Chondrocyte (in vitro differentiated cells): ENCODE measurements at regions not wholly inside any gene's neighbourhood (a gene's known extent, or its start where the extent isn't known, plus 50 kb on each side); places are given as distances from the start of the nearest gene placed in this dataset.

ENCODE experiments used
- DNase-seq: peaks from one replicate; pipeline ENCODE4 v3.0.0; 2021; ENCODE audit warnings: mixed read lengths, low spot score
- H3K27ac Mint-ChIP-seq: one replicate; pipeline ENCODE4 v1.8.0; 2021; ENCODE audit warnings: mild to moderate bottlenecking, moderate library complexity, mixed read lengths; ENCODE audit not compliant: unreplicated experiment
- H3K27me3 Mint-ChIP-seq: 2 replicates; pipeline ENCODE4 v1.8.0; 2021; ENCODE audit warnings: low read depth, mixed read lengths
- H3K36me3 Mint-ChIP-seq: 2 replicates; pipeline ENCODE4 v1.8.0; 2021; ENCODE audit warnings: low read depth, mixed read lengths
- H3K4me1 Mint-ChIP-seq: 2 replicates; pipeline ENCODE4 v1.8.0; 2021; ENCODE audit warnings: low read depth, mild to moderate bottlenecking, mixed read lengths
- H3K4me3 Mint-ChIP-seq: one replicate; pipeline ENCODE4 v1.8.0; 2021; ENCODE audit warnings: mild to moderate bottlenecking, moderate library complexity, mixed read lengths; ENCODE audit not compliant: unreplicated experiment
- H3K9me3 Mint-ChIP-seq: 2 replicates; pipeline ENCODE4 v1.8.0; 2021; ENCODE audit warnings: low read depth, mixed read lengths
- TF ChIP-seq, protein P1 (sequence below): fragments of 200-600 bp; sonication (generic); IDR thresholded peaks from 2 replicates; pipeline ENCODE4 v1.5.0; 2021; ENCODE audit warnings: antibody characterized with exemption, mild to moderate bottlenecking, moderate library complexity

DNA sequence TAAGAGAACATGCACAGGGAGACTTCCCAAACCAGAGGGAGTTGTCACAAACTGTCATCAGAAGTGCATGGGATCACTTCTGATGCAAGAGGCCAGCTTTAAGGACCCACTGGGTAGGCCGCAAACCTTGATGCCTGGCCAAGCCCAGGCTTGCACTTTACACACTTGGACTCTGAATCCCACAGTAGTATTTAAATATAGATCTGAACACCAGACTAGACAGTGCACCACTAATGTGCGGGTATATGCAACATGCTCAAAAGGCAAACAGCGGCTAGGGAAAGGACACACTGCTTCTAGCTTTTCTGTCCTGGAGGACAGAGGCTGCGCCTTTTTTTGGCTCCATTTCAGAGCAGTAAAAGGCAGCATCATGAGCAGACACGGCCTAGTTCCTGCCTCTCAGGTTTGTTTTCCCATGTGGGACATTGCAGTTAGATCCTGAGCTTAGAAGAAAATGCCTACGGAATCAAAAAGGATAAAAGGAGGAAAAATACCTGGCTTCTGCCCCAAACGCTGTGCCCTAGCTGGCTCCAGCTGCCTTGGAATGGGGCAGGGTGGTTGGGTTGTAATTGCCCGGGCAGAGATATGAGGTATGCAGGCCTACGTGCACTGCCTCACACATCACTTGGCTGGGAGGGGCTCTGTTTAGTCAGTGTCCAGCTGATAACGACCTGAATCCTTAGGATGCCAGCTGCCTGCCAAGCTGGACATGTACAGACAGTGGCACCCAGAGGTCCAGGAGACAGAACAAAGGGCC is 84.5 kb upstream of the EGLN3 start:
- Mint-ChIP-seq H3K27ac (no peak overlapping the region), H3K27me3 (peaks cover 18% of the 10 kb centered on the region), H3K9me3 (no peaks in the 10 kb centered on the region), H3K4me1 (no peaks in the 10 kb centered on the region), H3K4me3 (no peak overlapping the region), H3K36me3 (no peaks in the 10 kb centered on the region)
- TF ChIP-seq, protein P1, sequence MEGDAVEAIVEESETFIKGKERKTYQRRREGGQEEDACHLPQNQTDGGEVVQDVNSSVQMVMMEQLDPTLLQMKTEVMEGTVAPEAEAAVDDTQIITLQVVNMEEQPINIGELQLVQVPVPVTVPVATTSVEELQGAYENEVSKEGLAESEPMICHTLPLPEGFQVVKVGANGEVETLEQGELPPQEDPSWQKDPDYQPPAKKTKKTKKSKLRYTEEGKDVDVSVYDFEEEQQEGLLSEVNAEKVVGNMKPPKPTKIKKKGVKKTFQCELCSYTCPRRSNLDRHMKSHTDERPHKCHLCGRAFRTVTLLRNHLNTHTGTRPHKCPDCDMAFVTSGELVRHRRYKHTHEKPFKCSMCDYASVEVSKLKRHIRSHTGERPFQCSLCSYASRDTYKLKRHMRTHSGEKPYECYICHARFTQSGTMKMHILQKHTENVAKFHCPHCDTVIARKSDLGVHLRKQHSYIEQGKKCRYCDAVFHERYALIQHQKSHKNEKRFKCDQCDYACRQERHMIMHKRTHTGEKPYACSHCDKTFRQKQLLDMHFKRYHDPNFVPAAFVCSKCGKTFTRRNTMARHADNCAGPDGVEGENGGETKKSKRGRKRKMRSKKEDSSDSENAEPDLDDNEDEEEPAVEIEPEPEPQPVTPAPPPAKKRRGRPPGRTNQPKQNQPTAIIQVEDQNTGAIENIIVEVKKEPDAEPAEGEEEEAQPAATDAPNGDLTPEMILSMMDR, result no peak
- no peak for DNase-seq

DNA sequence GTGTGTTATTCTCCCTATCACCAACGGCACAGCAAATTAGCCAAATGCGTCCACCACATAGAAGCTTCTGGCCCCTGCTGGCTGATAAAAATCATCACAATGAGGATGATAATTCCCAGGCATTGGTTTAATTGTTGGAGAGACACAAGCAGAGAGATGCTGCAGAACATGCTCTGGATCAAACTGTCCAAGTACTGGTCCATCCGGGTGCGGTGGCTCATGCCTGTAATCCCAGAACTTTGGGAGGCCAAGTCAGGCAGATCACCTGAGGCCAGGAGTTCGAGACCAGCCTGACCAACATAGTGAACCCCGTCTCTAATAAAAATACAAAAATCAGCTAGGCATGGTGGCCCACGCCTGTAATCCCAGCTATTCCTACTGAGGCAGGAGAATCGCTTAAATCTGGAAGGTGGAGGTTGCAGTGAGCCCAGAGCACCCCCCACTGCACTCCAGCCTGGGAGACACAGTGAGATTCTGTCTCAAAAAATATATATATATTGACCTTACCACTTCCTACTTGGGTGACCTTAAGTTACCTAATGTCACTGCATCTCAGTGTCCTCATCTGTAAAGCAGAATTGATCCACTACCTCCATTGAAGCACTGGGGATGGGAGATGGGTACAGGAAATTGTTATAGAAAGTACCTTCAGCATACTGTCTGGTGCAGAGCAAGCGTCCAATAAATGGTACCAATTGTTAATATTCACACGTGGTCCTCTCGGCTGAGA is 83.7 kb upstream of the EGLN3 start:
- Mint-ChIP-seq H3K27ac (no peak overlapping the region), H3K27me3 (peaks cover 18% of the 10 kb centered on the region), H3K4me1 (no peaks in the 10 kb centered on the region), H3K9me3 (no peaks in the 10 kb centered on the region), H3K36me3 (no peaks in the 10 kb centered on the region), H3K4me3 (no peak overlapping the region)
- TF ChIP-seq, protein P1, result no peak
- DNase-seq, result no peak

DNA sequence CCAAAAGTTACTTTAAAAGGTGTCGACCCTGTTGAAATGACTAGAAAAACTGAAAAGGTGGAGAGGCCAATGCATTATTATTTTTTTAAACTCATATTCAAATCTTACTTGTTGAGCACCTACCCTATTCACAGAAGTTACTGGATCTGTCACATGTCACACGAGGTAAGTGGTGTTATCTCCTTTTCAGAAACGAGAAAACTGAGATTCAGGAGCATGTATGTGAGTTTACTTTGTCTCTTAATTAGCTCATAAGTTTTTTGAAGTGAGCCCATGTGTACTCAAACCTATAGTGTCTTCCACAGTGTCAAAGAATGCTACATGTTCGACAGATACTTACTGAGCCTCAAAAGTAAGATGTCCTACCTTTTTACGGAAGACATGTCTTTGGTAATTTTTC is 81.8 kb upstream of the EGLN3 start:
- TF ChIP-seq, protein P1, result no peak
- H3K27me3 Mint-ChIP-seq, result peaks cover 10% of the 10 kb centered on the region
- H3K4me1 Mint-ChIP-seq, result no peaks in the 10 kb centered on the region
- H3K9me3 Mint-ChIP-seq, result no peaks in the 10 kb centered on the region
- H3K27ac Mint-ChIP-seq, result no peak overlapping the region
- no peaks in the 10 kb centered on the region for H3K36me3 Mint-ChIP-seq
- H3K4me3 Mint-ChIP-seq, result no peak overlapping the region
- no peak for DNase-seq

- no peaks in the 10 kb centered on the region for H3K36me3 Mint-ChIP-seq
- H3K27ac Mint-ChIP-seq, result no peak overlapping the region
- TF ChIP-seq, protein P1, result no peak
- peaks cover 9% of the 10 kb centered on the region for H3K27me3 Mint-ChIP-seq
- H3K9me3 Mint-ChIP-seq, result no peaks in the 10 kb centered on the region
- no peak for DNase-seq
- H3K4me1 Mint-ChIP-seq, result no peaks in the 10 kb centered on the region
- no peak overlapping the region for H3K4me3 Mint-ChIP-seq
Measured at GRCh38 chr14:34030864-34031263, 80.0 kb upstream of the EGLN3 start.

DNA sequence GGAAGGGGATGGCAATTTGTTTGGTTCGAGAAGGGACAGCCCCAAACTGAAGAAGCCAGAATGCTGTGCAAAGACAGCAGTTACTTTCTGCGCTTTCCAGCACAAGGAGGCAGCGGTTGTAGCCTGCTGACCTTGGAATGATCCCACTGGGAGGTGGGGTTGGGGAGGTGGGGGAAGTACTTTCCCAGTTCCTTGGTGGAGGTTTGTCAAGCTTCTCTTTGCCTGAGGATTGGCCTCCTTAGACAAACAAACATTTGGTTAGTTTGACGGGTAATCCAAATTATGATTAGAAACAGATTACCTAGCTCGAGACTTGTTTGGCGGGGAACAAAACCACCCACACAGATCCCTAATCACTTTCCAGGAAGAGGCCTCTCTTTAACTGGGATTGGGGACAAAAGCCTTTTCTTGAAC is 79.1 kb upstream of the EGLN3 start:
- no peak overlapping the region for H3K27ac Mint-ChIP-seq

More for the DNA sequence above, 79.1 kb upstream of the EGLN3 start:
- H3K9me3 Mint-ChIP-seq, result no peaks in the 10 kb centered on the region
- H3K36me3 Mint-ChIP-seq, result no peaks in the 10 kb centered on the region
- TF ChIP-seq, protein P1, result no peak
- no peak overlapping the region for H3K4me3 Mint-ChIP-seq
- peaks cover 11% of the 10 kb centered on the region for H3K27me3 Mint-ChIP-seq
- no peak for DNase-seq
- H3K4me1 Mint-ChIP-seq, result no peaks in the 10 kb centered on the region
